ENCODE measurements at regions not wholly inside any gene's neighbourhood (a gene's known extent, or its start where the extent isn't known, plus 50 kb on each side); places are given as distances from the start of the nearest gene placed in this dataset.

GRCh38 chr7:115883629-115884028, 146.9 kb downstream of the TFEC start:
- no peak overlapping the region for H3K27ac ChIP-seq
- TF ChIP-seq CTCF (IDR thresholded peaks at IDR 0.05; ENCODE audit: low read depth, low read length): no peak
- DNase-seq: no peak
- no peak overlapping the region for H3K4me3 ChIP-seq (ENCODE audit: low read depth, low read length)
- H3K27me3 ChIP-seq (ENCODE audit: insufficient read depth, low read depth, severe bottlenecking): no peaks in the 10 kb centered on the region
- no peaks in the 10 kb centered on the region for H3K9me3 ChIP-seq (ENCODE audit: severe bottlenecking)
- H3K36me3 ChIP-seq: no peaks in the 10 kb centered on the region

GRCh38 chr7:115881476-115881875, 149.1 kb downstream of the TFEC start:
- Histone ChIP-seq H3K9me3 (ENCODE audit: severe bottlenecking) (no peaks in the 10 kb centered on the region), H3K36me3 (no peaks in the 10 kb centered on the region), H3K4me3 (ENCODE audit: low read depth, low read length) (no peak overlapping the region), H3K27me3 (ENCODE audit: insufficient read depth, low read depth, severe bottlenecking) (no peaks in the 10 kb centered on the region), H3K27ac (no peak overlapping the region)
- TF ChIP-seq CTCF (IDR thresholded peaks at IDR 0.05; ENCODE audit: low read depth, low read length): no peak
- DNase-seq: no peak

GRCh38 chr7:115879171-115879570, 151.4 kb downstream of the TFEC start:
- no peaks in the 10 kb centered on the region for H3K36me3 ChIP-seq
- no peak for TF ChIP-seq CTCF (IDR thresholded peaks at IDR 0.05; ENCODE audit: low read depth, low read length)
- no peaks in the 10 kb centered on the region for H3K9me3 ChIP-seq (ENCODE audit: severe bottlenecking)
- no peaks in the 10 kb centered on the region for H3K27me3 ChIP-seq (ENCODE audit: insufficient read depth, low read depth, severe bottlenecking)
- no peak for DNase-seq
- no peak overlapping the region for H3K27ac ChIP-seq
- no peak overlapping the region for H3K4me3 ChIP-seq (ENCODE audit: low read depth, low read length)

- Histone ChIP-seq H3K27ac (no peak overlapping the region), H3K36me3 (no peaks in the 10 kb centered on the region), H3K4me3 (ENCODE audit: low read depth, low read length) (no peak overlapping the region), H3K9me3 (ENCODE audit: severe bottlenecking) (no peaks in the 10 kb centered on the region), H3K27me3 (ENCODE audit: insufficient read depth, low read depth, severe bottlenecking) (no peaks in the 10 kb centered on the region)
- no peak for TF ChIP-seq CTCF (IDR thresholded peaks at IDR 0.05; ENCODE audit: low read depth, low read length)
- no peak for DNase-seq
Measured at GRCh38 chr7:115869801-115870200, 160.8 kb downstream of the TFEC start.

- TF ChIP-seq CTCF (IDR thresholded peaks at IDR 0.05; ENCODE audit: low read depth, low read length): no peak
- no peak for DNase-seq
- H3K27ac ChIP-seq: no peak overlapping the region
- H3K36me3 ChIP-seq: no peaks in the 10 kb centered on the region
- H3K9me3 ChIP-seq (ENCODE audit: severe bottlenecking): no peaks in the 10 kb centered on the region
- no peak overlapping the region for H3K4me3 ChIP-seq (ENCODE audit: low read depth, low read length)
- no peaks in the 10 kb centered on the region for H3K27me3 ChIP-seq (ENCODE audit: insufficient read depth, low read depth, severe bottlenecking)
Measured at GRCh38 chr7:115869190-115869589, 161.4 kb downstream of the TFEC start.

GRCh38 chr7:115868369-115868768, 162.2 kb downstream of the TFEC start:
- no peak for DNase-seq
- TF ChIP-seq CTCF (IDR thresholded peaks at IDR 0.05; ENCODE audit: low read depth, low read length): no peak
- no peaks in the 10 kb centered on the region for H3K36me3 ChIP-seq
- no peak overlapping the region for H3K4me3 ChIP-seq (ENCODE audit: low read depth, low read length)
- no peaks in the 10 kb centered on the region for H3K9me3 ChIP-seq (ENCODE audit: severe bottlenecking)
- no peak overlapping the region for H3K27ac ChIP-seq
- H3K27me3 ChIP-seq (ENCODE audit: insufficient read depth, low read depth, severe bottlenecking): no peaks in the 10 kb centered on the region

Measured in WERI-Rb-1 (cell line).